DMS53 treated with DMSO at 0.1 percent for 48 hours (cell line): ENCODE measurements at regions not wholly inside any gene's neighbourhood (a gene's known extent, or its start where the extent isn't known, plus 50 kb on each side); places are given as distances from the start of the nearest gene placed in this dataset.

ENCODE experiments used
- DNase-seq: peaks from one replicate; lab custom pipeline; 2025; ENCODE audit not compliant: unreplicated experiment; lab: John Stamatoyannopoulos, UW

DNA sequence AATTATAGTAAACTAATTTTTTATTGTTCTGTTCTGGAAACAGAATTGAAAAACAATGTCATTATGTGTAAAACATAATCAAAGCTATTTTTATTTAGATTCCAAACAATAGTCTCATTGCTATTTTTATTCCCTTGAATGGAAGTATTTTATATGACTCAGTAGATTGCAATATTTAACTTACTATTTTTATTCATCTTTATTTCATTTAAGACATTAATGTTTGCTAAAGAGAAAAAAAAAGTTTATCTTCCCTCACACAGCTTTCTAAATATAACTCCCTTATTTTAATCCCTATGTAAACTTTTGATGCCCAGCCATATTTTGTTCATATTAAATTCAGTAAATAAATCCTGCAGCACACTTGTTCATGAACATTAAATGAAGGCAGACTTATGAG lies 622.4 kb downstream of the SLC6A15 start:
- DNase-seq: peak; percentile 27

DNA sequence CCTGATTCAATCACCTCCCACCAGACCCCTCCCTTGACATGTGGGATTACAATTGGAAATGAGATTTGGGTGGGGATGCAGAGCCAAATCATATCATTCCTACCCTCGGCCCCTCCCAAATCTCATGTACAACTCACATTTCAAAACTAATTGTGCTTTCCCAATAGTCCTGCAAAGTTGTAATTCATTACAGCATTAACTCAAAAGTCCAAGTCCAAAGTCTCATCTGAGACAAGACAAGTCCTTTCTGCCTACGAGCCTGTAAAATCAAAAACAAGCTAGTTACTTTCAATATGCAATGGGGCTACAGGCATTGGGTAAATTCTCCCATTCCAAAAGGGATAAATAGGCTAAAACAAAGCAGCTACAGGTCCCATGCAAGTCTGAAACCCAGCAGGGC lies 634.6 kb downstream of the SLC6A15 start:
- no peak for DNase-seq

DNA sequence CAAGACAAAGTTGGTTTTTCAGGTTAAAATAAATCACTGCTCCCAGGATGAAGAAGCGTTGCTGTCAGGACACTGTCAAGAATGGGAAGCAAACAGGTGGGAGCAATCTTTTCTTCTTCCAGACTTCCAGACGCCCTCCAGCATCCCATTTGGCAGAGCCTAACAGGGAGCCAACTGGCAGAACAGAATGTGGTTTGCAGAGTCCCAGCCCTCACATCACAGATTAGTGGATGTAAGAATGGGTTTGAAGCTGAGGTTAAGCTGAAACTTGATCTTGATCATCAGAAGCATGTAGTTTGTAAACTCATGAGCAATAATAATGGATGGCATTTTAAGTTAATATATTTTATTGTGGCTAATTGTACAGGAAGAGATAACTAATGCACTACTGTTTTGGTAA lies 636.4 kb downstream of the SLC6A15 start:
- DNase-seq: no peak

DNA sequence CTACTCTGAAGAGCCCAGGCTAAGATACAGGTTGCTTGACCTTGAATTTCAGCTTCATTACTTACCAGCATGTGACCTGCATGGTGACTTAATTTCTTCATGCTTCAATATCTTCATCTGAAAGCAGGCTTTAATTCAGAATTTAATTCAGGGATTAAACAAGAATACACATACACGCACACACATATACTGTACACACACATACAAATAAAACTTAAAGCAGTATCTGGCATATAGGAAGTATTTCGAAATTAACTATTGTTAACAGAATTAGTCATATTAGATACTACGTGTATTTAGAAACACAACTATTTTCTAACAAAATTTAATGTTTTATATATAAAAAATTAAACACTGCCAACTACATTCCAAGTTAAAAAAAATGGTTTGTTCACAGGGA lies 640.3 kb downstream of the SLC6A15 start:
- DNase-seq: no peak

DNA sequence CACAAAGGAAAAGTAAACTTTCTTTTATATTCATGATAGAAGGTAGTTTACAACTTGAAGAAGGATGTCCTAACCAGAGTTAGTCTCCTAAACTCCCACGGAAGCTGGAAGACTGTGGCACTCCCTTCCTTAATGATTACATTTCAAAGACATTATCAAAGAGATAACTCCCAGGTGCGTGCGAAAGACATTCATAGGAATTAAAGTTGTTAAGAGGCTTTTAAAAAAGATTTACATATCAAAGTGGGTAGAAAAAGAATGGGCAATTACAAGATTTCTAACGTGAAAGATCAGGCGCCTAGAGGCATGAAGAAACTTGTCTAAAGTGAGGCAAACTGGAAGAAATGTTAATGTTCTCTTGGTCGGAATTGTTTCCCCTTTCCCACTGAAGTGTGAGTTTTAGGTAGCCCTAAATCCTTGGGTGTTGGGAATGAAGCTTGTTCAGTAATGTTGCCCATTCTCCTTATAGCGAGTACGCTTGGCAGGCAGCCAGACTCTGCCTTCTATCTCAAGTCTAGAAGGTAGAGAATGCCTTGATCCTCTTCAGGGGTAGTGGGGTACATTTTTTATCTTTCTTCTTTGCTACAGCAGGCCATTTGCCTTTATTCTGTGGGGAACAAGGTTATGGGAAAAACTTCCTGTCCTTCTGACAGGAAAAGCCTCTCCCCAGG lies 642.0 kb downstream of the SLC6A15 start:
- DNase-seq: no peak

DNA sequence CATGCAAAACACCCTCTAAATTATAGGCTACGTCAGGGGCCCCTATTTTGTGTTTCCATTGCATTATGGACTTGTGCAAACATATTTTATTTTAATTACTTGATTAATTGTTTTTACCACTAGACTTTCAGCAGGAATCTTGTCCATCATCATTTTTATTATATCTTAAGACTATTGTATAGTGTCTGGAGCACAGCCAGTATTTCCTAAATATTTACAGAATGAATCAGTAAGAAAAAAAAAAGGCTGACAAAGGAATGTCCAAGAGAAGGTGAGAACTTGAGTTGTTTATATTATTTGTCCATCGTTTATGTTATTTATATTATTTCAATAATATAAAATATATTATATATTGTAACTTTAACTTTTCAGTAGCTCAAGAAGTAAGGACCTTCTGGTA lies 664.7 kb downstream of the SLC6A15 start:
- no peak for DNase-seq

DNA sequence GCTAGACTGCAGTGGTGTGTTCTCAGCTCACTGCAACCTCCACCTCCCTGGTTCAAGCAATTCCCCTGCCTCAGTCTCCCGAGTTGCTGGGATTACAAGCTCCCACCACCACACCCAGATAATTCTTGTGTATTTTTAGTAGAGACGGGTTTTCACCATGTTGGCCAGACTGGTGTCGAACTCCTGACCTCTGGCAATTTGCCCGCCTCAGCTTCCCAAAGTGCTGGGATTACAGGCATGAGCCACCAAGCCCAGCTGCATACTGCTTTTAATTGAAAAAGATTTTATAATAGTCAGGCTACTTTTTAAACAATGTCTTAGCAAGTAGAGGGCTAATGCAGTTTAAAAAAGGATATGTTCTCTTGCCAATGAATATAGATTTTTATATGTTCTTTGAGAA lies 668.9 kb downstream of the SLC6A15 start:
- DNase-seq: no peak

DNA sequence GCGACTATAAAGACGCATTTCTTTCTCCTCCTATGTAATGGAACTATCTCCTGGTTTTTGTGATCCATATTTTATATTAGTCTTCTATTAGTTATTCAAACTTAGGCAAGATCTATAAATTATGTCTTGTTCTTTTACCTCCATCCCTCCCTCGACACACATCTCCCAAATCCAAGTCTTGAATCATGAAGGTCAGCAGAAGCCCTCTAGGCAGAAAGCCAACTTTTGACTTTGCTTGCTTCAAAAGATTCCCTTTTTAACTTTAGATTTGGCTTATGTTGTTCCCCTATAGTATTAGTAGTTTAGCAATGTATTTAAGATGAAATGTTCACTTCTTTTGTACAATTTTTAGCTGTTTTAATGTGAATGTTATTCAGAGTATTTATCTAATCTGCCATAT lies 689.8 kb downstream of the SLC6A15 start:
- DNase-seq: no peak

DNA sequence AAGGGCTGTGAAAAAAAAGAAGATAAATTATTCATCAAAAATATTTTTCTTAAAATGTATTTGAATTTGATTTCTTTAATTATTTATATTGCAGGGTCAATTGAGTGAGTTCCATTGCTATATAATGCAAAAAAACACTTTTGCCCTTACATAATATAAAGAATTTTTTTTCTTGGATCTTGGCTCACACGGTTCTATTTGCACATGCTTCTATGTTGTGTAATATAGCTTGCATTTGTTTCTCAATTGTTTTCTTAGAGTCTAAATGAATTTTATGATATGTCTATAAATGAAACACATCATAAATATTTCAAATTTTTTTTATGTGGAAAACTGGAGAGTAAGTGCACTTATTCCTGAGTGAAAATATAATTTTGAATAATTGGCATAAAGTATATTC lies 694.2 kb downstream of the SLC6A15 start:
- no peak for DNase-seq

DNA sequence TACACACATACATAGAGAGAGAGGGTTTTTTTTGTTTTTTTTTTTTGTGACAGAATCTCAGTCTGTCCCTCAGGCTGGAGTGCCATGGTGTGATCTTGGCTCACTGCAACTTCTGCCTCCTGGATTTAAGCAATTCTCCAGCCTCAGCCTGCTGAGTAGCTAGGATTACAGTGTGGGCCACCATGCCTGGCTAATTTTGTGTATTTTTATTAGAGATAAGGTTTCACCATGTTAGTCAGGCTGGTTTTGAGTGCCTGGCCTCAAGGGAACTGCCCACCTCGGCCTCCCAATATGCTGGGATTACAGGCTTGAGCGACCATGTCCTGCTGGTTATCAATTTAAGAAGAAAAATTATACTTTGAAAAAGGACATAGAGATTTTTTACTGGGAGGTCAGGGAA lies 710.6 kb downstream of the SLC6A15 start:
- no peak for DNase-seq

DNA sequence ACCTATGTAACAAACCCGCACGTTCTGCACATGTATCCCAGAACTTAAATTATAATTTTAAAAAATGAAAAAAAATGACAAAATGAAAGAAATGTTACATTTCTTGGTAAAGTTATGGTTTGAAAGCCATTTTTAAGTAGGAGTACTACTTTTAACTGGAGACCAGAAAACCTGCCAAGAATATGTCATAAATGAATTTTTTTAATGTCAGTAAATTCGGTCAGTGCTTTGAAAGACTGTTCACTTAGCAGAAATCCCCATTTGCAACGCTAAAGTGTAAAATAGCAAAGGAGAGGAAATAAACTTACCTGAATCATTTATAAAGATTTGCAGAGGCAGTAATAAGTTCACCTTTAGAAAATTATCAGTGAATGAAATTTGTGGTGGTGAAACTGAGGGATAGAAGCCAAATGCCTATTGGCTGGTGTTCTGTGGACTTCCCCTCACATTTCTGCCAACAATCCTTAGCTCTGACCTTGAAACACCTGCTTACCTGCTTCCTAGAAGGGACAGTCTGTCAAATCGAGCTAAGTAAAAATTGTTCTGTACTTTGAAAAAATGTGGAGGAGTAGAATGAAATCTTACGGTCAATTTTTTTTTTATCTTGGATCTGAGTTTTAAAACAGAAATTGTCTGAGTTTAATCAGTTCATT lies 714.2 kb downstream of the SLC6A15 start:
- DNase-seq: no peak

DNA sequence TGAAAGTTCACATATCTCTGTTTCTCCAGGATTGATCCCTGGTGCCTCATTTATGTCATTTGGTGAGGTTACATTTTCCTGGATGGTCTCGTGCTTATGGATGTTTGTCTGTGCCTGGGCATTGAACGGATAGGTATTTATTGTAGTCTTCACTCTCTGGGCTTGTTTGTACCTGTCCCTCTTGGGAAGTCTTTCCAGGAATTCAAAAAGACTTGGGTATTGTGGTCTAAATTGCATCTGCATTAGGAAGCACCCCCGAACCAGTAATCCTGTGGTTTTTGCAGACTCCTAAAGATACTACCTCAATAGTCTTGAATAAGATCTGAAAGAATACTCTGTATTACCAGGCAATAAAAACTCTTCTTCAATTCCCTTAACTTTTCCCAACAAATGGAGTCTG lies 720.8 kb downstream of the SLC6A15 start:
- no peak for DNase-seq

DNA sequence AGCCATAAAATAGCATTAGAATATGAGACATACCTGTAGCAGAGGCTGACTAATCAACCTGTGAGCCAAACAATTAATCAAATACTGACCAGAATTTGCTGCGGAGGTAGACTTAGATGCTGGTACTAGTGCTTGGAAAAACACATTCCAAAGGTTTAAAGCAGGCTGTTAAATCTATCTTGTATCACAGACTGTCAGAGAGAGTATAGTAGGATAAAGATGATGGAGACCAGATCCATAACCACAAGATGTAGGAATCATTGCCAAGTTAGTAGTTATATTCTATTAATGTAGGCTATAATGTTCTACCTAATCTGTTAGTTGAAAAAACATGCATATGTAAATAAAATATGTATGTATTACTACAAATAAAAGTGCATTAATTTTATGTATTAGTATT lies 726.2 kb downstream of the SLC6A15 start:
- no peak for DNase-seq

DNA sequence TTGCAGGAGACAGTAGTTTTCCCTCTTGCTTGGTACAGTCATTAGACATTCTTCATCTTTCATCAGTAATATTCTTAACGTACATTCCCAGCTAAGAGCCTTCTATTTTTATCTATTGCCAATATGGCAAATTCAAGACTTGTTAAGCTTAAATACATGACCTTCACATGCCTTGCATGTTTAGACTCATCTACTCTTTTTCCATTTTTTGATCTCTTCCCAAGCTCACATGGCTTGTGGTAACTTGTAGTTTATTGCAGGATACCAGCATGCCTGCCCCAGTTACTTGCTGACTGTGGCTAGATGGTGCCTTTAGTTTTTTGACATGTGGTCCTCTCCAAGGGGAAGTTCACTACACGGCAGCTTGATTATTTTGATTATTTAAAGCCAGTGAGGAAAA lies 729.0 kb downstream of the SLC6A15 start:
- no peak for DNase-seq

DNA sequence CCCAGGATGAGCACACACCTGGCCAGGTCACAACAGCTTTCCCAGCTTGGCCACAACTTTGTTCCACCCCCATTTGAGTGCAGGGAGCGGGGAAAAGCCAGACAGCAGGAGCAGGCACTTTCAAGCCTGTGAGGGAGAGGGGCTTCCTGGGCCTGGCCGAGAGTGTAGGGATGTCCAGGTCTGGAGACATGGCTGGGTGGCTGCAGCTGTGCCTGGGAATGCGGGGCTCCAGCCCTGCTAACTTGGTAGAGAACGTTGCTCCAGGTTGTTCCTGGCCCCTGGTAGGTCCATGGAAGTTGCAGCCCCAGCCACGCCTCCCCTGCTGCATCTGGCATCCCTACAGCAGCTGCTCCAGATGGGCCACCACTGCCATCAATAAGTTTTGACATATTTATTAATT lies 738.5 kb downstream of the SLC6A15 start:
- DNase-seq: no peak

DNA sequence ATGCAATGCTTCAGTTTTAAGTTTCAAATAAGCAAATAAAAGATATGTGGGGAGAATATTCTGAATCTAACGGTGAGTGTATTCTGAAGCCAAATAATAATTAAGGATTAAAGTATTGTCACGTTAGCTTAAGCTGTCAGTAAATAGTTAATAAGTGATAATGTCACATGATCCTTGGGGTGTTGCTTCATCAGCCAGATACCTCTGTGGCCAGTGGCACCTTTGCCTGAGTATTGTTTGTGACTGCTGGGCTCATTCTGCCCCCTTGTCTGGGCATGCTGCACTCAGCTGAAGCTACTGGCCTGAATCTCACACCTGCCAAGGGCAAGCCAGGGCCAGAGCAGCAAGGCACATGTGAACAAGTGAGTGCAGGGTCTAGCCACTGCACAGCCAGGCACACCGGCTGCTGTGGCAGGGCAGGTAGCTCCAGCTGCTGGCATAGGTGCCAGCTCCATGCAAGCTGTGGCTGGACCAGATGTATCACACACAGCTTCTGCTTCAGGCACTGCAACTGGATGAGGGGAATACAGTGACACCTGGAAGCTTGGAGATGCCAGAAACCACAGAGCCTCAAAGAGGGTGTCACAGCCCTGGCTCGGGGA lies 739.7 kb downstream of the SLC6A15 start:
- DNase-seq: no peak

DNA sequence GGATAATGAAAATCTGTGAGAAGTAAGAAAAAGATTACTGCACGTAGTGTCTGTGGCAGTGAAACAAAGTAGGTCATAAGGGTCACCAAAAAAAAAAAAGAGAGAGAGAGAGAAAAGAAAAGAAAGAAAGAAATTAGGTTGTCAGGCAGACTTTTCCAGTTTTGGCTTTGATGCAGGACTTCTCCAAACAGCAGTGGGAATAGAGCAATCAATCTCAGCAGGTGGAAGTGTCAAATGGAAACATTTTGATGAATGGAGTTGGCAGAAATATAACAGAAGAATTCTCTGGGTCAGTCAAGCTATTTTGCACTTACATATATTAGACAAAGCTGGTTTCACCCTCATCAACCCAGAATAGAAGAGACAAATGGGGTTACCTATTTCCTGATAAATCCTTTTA lies 745.8 kb downstream of the SLC6A15 start:
- no peak for DNase-seq

DNA sequence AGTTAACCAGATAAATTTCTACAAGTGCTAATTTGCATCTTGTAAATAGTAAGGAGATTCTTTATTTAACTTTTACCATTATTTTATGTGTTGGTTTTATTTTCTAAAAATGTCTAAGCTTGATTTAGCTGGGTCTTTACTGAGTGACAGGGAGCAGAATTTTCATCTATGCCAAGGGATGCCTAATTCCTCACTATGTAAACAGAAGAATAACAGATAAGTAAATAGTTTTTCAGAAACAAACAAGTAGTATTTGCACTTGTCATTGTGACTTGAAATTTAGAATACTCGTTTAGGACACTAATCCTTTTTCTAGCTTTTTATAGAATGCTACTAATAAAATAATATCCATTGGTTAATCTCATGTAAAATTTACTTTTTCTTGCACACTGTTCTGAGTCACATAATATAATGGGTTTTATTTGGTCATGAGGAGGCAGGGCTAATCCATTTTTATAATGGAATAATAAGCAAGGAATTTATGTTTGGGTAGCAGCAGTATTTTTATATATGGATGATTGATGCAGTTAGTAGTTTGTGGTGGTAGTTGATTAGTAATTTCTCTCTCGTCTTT lies 746.5 kb downstream of the SLC6A15 start:
- DNase-seq: peak; percentile 22

DNA sequence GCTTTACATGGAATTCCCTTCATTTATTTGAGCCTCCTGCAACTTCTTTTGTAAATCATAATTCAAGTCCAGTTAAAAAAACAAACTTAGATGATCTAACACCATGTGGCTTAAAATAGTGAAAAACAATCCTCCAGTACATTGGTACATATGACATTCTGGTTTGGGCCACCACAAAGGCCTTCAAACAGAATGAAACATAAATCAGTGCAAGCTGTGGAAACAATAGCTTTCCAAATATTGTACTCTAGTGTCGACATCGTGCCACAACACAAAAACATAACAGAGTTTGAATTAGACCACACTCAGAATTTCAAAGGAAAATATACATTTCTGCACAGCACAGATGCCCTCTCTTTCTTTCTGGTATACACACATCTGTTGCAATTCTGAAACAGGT lies 751.3 kb downstream of the SLC6A15 start:
- DNase-seq: no peak

DNA sequence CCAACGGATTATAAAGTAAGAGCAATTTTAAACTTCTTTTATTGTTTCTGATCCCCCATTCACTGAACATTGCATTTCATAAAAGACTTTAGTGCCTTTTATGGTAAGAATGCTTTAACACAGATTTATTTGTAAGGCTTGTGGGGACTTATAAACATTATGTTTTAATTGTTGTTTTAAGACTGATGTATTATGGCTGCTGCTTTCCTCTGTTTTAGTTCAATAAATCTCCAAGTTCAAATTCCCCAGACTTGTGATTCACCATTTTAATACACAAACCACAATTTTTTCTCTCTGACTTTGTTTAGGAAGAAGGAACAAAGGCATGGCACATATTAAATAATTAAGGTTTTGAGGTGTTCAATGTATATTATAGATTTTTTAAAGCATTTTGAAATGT lies 753.3 kb downstream of the SLC6A15 start:
- no peak for DNase-seq

DNA sequence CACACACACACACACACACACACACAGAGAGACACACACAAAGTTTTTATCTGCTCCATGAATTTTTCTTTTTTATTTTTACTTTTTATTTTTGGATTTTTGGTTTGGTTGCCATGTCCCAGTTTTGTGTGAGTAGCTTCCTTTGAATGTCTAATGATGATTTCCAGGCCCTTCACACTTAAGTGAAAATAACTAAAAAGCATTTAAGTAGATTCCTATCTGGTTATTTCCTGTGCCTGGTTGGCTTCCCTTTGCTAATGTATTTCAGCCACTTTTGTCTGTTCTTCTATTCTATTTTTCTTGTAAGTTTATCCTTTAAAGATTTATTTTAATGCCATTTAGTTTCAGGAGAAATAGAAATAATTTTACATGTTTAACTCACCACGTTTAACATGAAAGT lies 755.4 kb downstream of the SLC6A15 start:
- DNase-seq: no peak
